Spleen (tissue), 7 donors: ENCODE measurements at regions not wholly inside any gene's neighbourhood (a gene's known extent, or its start where the extent isn't known, plus 50 kb on each side); places are given as distances from the start of the nearest gene placed in this dataset.

Experiments
- POLR2AphosphoS5 ChIP-seq, 3 donors: sonication (generic); formaldehyde crosslinking; IDR thresholded peaks; one replicate each; pipeline ENCODE4 v1.5.1; 2017; ENCODE audit warnings: antibody characterized with exemption in 3 of 3
- TF ChIP-seq, protein P1 (sequence below), 11 experiments: fragments of 200-600 bp in 7 of 11; fragments of 450-650 bp in 4 of 11; sonication (generic) in 4 of 11; IDR thresholded peaks in 8 of 11; conservative IDR thresholded peaks in 3 of 11; 1 replicate in 7 of 11; 2 replicates in 4 of 11; pipeline versions ENCODE4 v1.4.0 to v1.8.0; 2016 to 2021; ENCODE audit warnings: antibody characterized with exemption in 11 of 11, inconsistent platforms in 4 of 11, mild to moderate bottlenecking in 1 of 11
- donor health status: DM: no; HTN: no; CAD: no; lungs with moderate emphysema.
- donor health status: DM: no; HTN: no; CAD: no.
- donor health status: DM: no; HTN: no; CAD: no.

DNA sequence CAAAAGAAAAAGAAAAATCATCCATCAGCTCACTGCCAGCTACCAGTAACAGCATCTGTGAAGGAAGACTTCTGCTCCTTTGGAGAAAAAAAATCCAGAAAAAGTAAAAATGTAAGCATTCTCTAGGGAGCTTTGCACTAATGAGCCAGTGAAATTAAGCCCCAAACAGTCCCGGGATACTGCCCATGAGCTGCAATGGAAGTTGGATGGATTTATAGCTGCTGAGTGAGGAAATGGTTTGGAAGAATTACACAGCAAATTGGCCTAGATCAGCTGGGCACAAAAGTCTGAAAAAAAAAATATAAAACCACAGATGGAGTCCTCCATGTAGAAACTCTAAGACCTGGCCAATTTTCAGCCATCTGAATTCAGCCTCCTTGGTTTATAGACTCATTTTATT lies 462.9 kb upstream of the USP15 start:
- TF ChIP-seq, protein P1, sequence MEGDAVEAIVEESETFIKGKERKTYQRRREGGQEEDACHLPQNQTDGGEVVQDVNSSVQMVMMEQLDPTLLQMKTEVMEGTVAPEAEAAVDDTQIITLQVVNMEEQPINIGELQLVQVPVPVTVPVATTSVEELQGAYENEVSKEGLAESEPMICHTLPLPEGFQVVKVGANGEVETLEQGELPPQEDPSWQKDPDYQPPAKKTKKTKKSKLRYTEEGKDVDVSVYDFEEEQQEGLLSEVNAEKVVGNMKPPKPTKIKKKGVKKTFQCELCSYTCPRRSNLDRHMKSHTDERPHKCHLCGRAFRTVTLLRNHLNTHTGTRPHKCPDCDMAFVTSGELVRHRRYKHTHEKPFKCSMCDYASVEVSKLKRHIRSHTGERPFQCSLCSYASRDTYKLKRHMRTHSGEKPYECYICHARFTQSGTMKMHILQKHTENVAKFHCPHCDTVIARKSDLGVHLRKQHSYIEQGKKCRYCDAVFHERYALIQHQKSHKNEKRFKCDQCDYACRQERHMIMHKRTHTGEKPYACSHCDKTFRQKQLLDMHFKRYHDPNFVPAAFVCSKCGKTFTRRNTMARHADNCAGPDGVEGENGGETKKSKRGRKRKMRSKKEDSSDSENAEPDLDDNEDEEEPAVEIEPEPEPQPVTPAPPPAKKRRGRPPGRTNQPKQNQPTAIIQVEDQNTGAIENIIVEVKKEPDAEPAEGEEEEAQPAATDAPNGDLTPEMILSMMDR (IDR thresholded peaks at IDR 0.05 in 8 of 11, conservative IDR thresholded peaks at IDR 0.05 in 3 of 11) = no peak
- no peak for TF ChIP-seq POLR2AphosphoS5 (IDR thresholded peaks at IDR 0.05)
